DND-41 (cell line): ENCODE measurements at regions not wholly inside any gene's neighbourhood (a gene's known extent, or its start where the extent isn't known, plus 50 kb on each side); places are given as distances from the start of the nearest gene placed in this dataset.

ENCODE experiments used
- ATAC-seq: fragments of 200-7000 bp; cut with Tn5 transposase; 3 replicates; pipeline ENCODE4 v1.9.1; 2021; ENCODE audit warnings: low read depth; ENCODE audit not compliant: insufficient read depth
- DNase-seq: peaks from one replicate; pipeline ENCODE4 v3.0.0-alpha.2; 2020
- H2AFZ ChIP-seq: 2 replicates; pipeline ENCODE4 v1.6.0; 2012; ENCODE audit warnings: low read depth, low read length
- H3K27ac ChIP-seq: 2 replicates; pipeline ENCODE4 v1.5.1; 2012; ENCODE audit warnings: low read length, inconsistent platforms
- H3K27me3 ChIP-seq: fragments of 200-600 bp; sonication (generic); 2 replicates; pipeline ENCODE4 v1.6.0; 2012; ENCODE audit warnings: low read length, mild to moderate bottlenecking, inconsistent platforms; ENCODE audit not compliant: insufficient read depth, poor library complexity
- H3K36me3 ChIP-seq: 2 replicates; pipeline ENCODE4 v1.5.1; 2012; ENCODE audit warnings: low read length, inconsistent platforms; ENCODE audit not compliant: insufficient read depth
- H3K4me1 ChIP-seq: 2 replicates; pipeline ENCODE4 v1.5.1; 2012; ENCODE audit warnings: mild to moderate bottlenecking, low read length; ENCODE audit not compliant: insufficient read depth
- H3K4me2 ChIP-seq: 2 replicates; pipeline ENCODE4 v1.6.0; 2012; ENCODE audit warnings: mild to moderate bottlenecking, moderate library complexity, low read length, inconsistent platforms; ENCODE audit not compliant: insufficient read depth
- H3K4me3 ChIP-seq, 2 experiments: fragments of 200-600 bp in 1 of 2; shearing (Covaris generic) in 1 of 2; 2 replicates each; pipeline ENCODE4 v1.5.1; 2012 to 2016; ENCODE audit warnings: inconsistent platforms in 2 of 2, low read length in 2 of 2, mild to moderate bottlenecking in 2 of 2, low read depth in 1 of 2, moderate library complexity in 1 of 2
- H3K79me2 ChIP-seq: 2 replicates; pipeline ENCODE4 v1.6.0; 2012; ENCODE audit warnings: low read length, inconsistent platforms; ENCODE audit not compliant: insufficient read depth
- H3K9ac ChIP-seq: 2 replicates; pipeline ENCODE4 v1.6.0; 2012; ENCODE audit warnings: low read depth, mild to moderate bottlenecking, inconsistent platforms, low read length, moderate library complexity
- H3K9me3 ChIP-seq: 2 replicates; pipeline ENCODE4 v1.5.1; 2012; ENCODE audit warnings: low read length, moderate library complexity, mild to moderate bottlenecking, inconsistent platforms; ENCODE audit not compliant: insufficient read depth, severe bottlenecking
- H4K20me1 ChIP-seq: 2 replicates; pipeline ENCODE4 v1.6.0; 2012; ENCODE audit warnings: low read length; ENCODE audit not compliant: insufficient read depth
- CTCF ChIP-seq: IDR thresholded peaks from 2 replicates; pipeline ENCODE4 v1.5.1; 2012; ENCODE audit warnings: borderline replicate concordance, low read length, moderate library complexity, mild to moderate bottlenecking; ENCODE audit not compliant: poor library complexity, severe bottlenecking; ENCODE audit errors: extremely low read depth
- EZH2 ChIP-seq: IDR thresholded peaks from 3 replicates; pipeline ENCODE4 v1.6.1; 2012; ENCODE audit warnings: borderline replicate concordance, low read depth, mild to moderate bottlenecking, moderate library complexity, low read length, inconsistent platforms; ENCODE audit not compliant: severe bottlenecking

DNA sequence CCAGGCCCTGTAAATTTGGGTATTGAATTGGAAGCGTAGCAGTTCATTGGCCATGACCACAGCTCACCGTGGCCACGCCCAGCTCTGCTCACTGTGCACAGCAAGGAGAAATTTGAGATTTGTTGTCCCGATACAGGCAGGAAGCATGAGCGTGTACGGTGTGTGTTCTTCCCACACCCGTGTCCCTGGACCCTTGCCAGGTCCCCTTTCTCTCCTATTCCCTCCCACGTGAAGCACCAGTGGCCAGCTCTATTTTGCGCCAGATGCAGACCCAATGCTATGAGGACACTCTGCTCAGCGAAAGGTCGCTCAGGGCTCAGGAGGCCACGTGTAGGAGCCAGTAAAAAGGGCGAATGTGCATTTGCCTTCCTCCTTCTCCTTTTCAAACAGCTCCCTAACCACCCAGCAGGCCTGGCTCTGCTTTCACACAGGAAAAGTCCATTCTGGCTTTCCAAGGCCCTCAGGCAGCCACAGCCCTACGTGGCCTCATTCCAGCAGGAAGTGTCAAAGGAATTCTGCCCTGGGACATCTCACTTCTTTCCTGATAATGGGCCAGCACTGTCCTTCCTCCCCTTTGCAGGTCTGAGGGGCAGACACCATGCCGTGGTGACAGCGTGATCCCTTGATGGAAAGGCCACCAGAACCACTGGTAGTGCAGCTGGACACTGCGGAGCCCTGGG, 499.2 kb upstream of the CDH4 start:
- H3K4me3 ChIP-seq = no peak overlapping the region
- H3K9ac ChIP-seq = no peak overlapping the region
- H3K27me3 ChIP-seq = no peaks in the 10 kb centered on the region
- H3K4me1 ChIP-seq = no peaks in the 10 kb centered on the region
- H3K36me3 ChIP-seq = no peaks in the 10 kb centered on the region
- H2AFZ ChIP-seq = no peak overlapping the region
- H3K9me3 ChIP-seq = no peaks in the 10 kb centered on the region
- no peak overlapping the region for H3K27ac ChIP-seq
- no peaks in the 10 kb centered on the region for H3K79me2 ChIP-seq
- ATAC-seq = no peak
- no peak for DNase-seq
- no peaks in the 10 kb centered on the region for H4K20me1 ChIP-seq
- no peak for TF ChIP-seq CTCF
- TF ChIP-seq EZH2 = no peak
- H3K4me2 ChIP-seq = no peak overlapping the region

DNA sequence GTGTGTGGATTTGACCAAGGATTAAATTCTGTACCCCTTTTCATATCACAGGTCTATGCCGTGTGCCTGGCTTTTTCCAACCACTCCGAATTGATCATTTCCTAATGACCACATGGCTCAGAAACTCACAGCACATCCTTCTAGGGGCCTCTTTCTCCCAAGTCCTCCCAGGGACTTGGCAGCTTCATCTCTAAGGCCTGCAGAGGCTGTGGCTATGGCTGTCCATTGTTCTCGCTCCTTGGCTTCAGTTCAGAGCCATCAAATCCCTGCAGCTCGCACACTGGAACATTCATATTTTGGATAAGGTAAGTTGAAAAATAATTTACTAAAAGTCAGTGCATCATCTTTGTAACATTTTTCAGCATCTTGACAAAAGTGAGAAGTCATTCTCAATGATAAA, 497.2 kb upstream of the CDH4 start:
- ATAC-seq (no peak), DNase-seq (no peak)
- TF ChIP-seq EZH2 (no peak), CTCF (no peak)
- no peak overlapping the region for H3K27ac ChIP-seq
- no peak overlapping the region for H3K4me2 ChIP-seq
- H3K79me2 ChIP-seq = no peaks in the 10 kb centered on the region
- no peaks in the 10 kb centered on the region for H3K36me3 ChIP-seq
- no peak overlapping the region for H3K9ac ChIP-seq
- H3K4me3 ChIP-seq = no peak overlapping the region
- no peaks in the 10 kb centered on the region for H3K4me1 ChIP-seq
- H3K27me3 ChIP-seq = no peaks in the 10 kb centered on the region
- no peaks in the 10 kb centered on the region for H3K9me3 ChIP-seq
- H4K20me1 ChIP-seq = no peaks in the 10 kb centered on the region
- H2AFZ ChIP-seq = no peak overlapping the region

DNA sequence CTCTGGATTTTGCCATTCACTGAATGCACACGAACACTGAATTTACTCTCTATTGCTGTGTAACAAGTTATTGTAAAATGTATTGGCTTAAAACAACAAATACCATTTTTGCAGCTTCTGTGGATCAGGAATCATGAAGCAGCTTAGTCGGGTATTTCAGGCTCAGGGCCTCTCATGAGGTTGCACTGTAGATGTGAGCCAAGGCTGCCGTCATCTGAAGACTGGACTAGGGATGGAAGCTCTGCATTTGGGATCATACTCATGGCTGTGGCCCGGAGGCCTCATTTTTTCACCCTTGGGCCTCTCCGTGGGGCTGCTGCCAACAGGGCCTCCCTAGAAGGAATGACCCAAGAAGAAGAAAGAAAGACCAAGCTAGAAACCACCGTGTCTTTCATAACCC, 492.4 kb upstream of the CDH4 start:
- no peak for DNase-seq
- no peak overlapping the region for H2AFZ ChIP-seq
- H3K36me3 ChIP-seq = no peaks in the 10 kb centered on the region
- no peak overlapping the region for H3K4me2 ChIP-seq
- TF ChIP-seq CTCF = no peak
- no peak for TF ChIP-seq EZH2
- H4K20me1 ChIP-seq = no peaks in the 10 kb centered on the region
- no peaks in the 10 kb centered on the region for H3K27me3 ChIP-seq
- ATAC-seq = no peak
- H3K79me2 ChIP-seq = no peaks in the 10 kb centered on the region
- H3K27ac ChIP-seq = no peak overlapping the region
- H3K4me3 ChIP-seq = no peak overlapping the region
- no peak overlapping the region for H3K9ac ChIP-seq
- H3K4me1 ChIP-seq = no peaks in the 10 kb centered on the region
- H3K9me3 ChIP-seq = no peaks in the 10 kb centered on the region
